H1 (cell line): ENCODE measurements at regions not wholly inside any gene's neighbourhood (a gene's known extent, or its start where the extent isn't known, plus 50 kb on each side); places are given as distances from the start of the nearest gene placed in this dataset.

Experiments
- BACH1 ChIP-seq: IDR thresholded peaks from 2 replicates; pipeline ENCODE4 v1.6.1; 2012; ENCODE audit warnings: low read length, improper control_type of control experiment
- CHD7 ChIP-seq: fragments of 300-600 bp; sonication (generic); IDR thresholded peaks from 2 replicates; pipeline ENCODE4 v1.7.1; 2012; ENCODE audit warnings: low read length, moderate library complexity, mild to moderate bottlenecking, inconsistent platforms; ENCODE audit not compliant: insufficient replicate concordance
- CTBP2 ChIP-seq: IDR thresholded peaks from 2 replicates; pipeline ENCODE4 v1.7.0; 2011; ENCODE audit warnings: borderline replicate concordance, mild to moderate bottlenecking, moderate library complexity, mixed read lengths, low read length; ENCODE audit not compliant: insufficient read depth, insufficient read length
- TEAD4 ChIP-seq: IDR thresholded peaks from 2 replicates; pipeline ENCODE4 v1.6.1; 2012; ENCODE audit warnings: low read depth, low read length, inconsistent platforms, mixed read lengths

- TF ChIP-seq CHD7 (no peak), BACH1 (no peak), TEAD4 (no peak), CTBP2 (no peak)
Measured at GRCh38 chr5:92471861-92472260, 1088.7 kb upstream of the ARRDC3 start (continued).
